ENCODE measurements at regions not wholly inside any gene's neighbourhood (a gene's known extent, or its start where the extent isn't known, plus 50 kb on each side); places are given as distances from the start of the nearest gene placed in this dataset.

DNA sequence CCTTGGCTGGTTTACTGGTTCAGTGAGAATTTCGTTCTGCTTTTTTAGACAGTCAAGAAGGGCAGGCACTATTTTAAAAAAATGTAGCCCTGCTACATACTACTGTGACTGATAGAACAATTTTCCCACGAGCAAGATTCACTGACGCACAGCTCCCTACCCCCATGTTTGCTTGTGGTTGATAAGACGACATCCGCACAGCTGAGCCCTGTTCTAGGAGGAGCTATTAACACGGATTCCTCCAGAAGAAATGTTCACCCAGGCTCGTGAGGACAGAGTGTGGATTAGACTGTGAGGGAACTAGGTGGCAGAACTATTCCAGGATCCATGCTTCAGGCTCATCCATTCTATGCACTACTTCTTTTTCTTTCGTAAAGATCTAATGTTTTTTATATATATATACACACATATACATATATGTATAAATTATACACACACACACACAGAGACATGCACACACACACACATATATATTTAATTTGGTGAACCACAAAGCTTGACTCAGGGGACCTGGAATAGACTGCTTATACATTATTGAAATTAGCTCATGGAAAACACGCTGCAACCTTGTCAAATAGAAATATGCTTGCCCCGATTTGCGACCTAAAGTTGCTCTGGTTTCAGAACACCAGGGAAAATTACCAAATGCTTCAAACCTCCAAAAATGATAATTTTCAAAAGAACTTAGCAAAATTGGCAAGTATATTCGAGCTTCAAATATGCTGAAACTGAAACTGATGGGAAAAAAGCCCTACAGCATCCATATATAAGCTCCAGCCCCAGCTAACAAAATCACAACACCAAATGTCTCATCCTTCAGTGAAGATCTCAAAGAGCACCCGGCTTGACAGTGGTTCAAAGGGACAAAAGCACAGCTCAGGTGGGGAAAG lies 370.4 kb downstream of the SOCS6 start:
- DNase-seq (ENCODE audit: low spot score): no peak

DNA sequence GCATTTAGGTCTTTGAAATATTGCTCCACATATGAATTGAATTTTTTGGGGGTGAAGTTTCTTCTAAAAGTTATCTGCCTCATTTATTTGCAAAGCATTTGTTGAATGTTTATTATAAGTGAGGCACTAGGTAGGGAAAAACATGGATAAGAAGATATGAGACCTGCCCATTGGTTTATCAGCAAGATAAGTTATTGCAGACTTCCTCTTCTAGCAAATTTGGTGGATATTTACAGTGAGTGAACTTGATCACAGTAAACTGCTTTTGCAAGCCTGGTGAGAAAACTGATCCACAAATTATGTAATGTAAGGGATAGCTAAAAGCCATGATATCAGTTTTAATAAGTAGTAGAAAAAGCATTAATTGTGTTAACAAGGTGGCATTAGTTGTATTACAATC lies 364.8 kb downstream of the SOCS6 start:
- DNase-seq (ENCODE audit: low spot score): no peak

DNA sequence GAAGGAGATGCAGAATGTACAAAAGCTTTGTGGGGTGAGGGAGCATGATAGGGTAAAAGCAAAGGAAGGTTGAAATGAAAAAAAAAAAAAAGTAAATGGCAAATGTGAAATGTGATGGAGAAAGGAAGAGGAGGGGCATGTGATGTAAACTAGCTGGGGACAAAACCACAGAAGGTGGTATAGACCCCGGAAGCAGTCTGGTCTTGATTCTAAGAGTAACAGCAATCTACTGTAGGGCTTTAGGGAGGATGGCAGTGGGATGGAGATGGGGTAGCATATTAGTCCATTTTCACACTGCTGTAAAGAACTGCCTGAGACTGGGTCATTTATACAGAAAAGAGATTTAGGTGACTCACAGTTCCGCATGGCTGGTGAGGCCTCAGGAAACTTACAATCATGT lies 362.0 kb downstream of the SOCS6 start:
- DNase-seq (ENCODE audit: low spot score): no peak

DNA sequence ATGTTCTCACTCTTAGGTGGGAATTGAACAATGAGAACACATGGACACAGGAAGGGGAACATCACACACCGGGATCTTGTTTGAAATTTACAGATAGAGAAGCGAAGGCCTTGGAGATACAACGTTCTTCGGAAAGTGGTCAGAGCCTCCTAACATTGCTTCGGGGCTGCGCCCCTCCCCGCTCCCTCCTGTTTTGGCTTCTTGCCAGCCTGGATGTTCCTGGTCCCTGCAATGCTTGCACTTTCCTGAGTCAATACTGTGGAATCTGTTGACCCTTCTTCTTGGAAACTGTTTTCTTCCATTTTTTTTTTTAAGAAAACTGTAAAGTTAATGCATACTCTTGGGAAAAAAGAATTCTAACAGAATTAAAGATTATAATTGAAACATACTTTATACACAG lies 360.8 kb downstream of the SOCS6 start:
- DNase-seq (ENCODE audit: low spot score): no peak

DNA sequence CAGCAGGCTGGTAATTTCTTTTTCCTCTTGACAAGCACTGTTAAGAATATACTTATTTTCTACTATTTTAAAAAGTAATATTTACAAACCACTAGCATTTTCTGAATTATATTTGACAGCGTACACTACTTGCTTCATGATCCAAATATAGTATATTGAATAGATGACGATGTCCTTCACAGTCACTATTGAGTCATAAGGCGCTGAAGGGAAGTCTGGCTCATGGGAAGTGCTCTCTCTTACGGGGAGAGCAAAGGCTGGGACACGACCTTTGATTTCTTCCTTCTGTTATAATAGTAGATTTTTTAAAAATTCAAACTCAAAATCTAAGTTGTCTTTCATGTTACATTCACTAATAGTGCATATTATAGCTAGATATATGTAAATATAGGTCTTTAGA lies 357.1 kb downstream of the SOCS6 start:
- no peak for DNase-seq (ENCODE audit: low spot score)

DNA sequence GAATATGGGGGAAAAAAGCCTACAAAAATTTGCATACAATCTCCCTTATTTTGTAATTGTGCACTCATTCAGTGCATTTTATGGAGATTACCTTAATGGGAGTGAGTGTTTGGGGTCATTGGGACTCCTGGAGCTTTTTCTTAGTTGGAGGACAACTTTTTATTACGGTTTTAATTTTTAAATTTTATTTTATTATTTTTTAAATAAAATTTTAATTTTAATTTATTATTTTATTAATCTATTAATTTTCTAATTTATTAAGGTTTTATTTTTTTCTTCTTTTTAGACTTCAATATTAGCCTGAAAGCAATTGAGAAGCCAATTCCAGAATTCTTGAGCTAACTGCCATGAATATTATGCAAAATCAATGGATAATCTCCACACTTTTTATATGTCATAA lies 355.0 kb downstream of the SOCS6 start:
- no peak for DNase-seq (ENCODE audit: low spot score)

DNA sequence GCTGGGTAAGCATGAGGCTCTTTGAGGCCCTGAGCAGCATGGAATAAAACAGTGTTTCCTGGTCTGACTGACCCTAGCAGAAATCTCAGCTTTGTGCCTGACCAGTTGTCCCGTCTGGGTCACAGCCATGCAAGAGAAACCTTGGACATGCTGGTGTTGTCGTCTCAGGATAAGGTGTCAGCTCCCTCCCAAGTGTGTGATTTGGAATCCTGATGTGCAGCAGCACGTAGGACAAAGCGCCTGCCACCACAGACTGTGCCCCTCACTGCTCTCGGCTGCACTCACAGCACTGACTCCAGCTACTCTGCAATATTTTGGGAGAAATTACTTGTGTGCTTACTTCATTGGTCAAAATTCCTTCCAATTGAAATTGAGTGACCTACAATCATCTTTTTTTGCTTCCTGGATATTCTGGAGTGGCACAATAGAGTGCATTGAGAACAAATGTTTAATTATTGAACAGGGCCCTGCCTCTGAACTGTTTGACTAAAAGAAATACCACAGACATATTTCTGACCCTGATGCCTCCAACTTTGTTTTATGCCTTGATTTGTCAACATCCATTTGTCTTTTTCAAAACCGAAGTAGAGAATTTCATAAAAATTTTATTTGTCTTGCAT lies 352.4 kb downstream of the SOCS6 start:
- DNase-seq (ENCODE audit: low spot score): no peak

DNA sequence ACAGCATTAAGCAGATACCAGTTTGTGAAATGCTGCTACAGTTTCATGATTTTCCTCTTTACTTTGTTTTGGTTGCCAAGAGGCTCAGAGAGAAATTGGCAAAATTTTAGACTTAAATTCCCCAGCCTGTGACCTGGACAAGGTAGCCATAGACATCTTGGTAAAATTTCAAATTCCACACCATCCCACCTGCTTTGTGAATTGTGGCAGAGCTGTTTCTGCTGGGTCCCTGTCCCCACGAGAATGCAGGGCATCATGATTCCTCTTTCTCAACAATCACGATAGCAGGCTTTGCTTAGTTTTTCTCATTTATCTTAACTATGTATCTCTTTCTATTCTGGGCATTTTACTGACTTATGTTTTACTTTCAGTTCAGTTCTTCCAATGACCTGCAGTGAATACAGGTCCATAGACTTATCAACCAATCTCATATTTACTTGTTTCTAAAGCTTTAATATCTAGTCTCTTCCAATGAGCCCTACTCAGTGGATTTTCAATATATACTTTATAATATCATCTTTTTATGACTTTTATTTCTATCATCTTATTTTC lies 351.6 kb downstream of the SOCS6 start:
- no peak for DNase-seq (ENCODE audit: low spot score)

DNA sequence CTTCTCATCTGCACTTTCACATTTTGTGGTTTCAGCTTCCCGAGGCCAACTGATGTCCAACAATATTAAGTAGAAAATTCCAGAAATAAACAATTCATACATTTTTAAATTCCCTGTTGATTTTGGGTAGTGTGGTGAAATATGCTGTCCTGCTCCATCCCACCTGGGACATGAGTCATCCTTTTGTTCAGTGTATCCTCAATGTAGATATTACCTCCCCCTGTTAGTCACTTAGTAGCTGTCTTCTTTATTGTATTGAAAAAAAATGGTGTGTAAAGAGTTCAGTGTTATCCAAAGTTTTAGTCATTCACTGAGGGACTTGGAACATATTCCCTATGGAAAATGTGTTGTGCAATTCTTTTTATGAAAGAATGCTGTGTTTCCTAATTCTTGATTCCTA lies 348.1 kb downstream of the SOCS6 start:
- no peak for DNase-seq (ENCODE audit: low spot score)

DNA sequence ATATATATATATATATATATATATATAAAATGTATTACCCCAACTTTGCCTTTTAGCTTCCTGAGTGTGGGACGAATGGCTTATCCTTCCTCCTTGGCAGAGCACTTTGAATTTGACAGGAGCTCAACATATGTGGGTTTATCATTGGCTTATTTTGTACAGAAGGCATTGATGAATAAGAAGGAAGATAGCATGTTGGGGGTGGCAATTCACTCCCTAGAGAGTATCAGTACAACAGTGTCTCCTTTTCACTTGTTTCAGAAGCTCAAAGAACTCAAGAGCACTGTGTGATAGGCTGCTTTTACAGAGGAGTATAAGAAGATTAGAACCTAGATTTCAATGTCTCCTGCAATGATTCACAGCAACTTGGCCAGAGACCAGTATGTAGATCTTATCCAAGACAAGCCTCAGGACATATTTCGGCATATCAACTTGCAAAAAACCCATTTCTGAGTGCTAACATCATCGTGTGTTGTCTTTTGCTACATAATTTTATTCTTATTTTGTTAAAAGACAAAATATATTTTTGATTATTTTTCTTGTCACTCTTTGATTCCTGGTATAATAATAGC lies 345.8 kb downstream of the SOCS6 start:
- no peak for DNase-seq (ENCODE audit: low spot score)

DNA sequence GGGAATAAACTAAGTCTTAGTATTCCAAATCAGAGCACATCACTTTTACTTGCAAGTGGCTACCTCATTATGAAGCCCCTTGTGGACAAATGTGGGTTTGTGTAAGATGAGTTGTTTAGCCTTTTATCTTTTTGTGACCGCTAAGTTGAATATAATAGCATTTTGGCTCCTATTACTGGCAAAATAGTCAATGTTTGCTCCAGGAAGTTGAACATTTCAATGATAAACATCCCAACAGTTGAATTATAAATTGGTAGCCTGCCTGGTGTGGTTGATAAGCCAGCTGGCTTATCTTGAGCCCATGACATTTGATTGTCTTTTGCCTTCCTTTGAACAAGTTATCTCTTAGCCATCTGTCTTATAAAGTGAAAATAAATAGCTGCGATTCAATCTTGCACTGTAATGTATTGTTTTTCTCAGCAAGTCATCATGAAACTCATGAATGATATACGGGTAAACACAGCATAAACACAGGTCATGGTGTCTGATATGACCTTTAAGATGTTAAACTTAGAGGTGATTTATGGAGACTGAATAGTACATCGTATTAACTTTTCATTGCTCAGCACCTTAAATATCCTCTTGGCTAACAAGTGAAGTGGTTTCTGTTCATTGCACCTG lies 338.4 kb downstream of the SOCS6 start:
- DNase-seq (ENCODE audit: low spot score): no peak

DNA sequence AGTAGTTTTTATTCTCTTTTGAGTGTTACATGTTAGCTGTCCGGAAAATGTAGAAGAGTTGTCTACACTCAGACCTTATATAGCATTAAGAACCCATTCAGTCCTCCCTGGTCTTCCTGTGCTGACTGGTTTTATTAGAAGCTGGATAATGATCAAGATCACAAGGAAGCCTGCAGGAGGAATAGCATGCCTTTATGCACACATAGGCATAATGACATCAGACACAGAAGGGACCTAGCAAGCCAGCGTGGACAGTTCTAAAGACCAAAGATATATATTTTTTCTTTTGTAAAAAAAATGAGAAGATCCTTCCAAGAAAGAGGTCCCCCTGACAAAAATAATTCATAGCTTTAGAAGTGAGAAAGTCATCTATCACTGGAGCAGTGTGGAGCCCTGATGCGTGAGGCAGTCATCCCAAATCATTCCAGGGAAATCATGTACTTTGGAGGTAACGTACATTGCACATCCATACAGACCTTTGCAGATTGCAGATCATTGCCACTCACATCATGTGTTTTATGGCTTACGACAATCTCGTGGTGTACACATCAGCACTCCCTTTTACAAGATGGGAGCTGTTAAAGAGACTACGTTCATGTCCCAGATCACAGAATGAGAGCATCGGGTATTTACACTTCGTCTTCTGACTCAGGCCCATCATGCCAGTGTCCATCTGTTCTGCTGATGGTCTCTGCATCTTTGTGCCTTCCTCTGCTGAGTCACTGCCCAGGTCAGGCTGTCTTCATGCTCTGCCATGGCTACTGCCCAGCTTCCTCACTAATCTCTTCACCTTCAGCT lies 334.0 kb downstream of the SOCS6 start:
- DNase-seq (ENCODE audit: low spot score): no peak

DNA sequence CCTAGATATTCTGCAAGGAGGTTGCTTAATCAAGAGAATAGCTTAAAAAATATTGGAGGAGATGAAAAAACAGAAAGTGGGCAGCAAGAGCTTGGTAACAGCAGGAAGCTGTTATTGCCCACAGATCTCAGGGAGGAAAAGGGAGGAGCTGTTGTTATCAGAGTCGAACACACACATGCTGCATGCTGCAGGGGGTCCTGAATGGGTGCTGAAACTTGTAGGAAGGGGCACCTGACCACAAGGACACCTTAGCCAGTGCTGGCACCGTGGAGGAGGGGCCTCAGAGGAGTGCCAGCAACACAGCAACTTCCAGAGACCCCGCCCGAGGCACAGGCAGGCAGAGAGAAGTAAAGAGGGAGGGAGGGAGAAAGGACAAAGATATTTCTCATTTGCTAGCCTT lies 332.9 kb downstream of the SOCS6 start:
- DNase-seq (ENCODE audit: low spot score): no peak

DNA sequence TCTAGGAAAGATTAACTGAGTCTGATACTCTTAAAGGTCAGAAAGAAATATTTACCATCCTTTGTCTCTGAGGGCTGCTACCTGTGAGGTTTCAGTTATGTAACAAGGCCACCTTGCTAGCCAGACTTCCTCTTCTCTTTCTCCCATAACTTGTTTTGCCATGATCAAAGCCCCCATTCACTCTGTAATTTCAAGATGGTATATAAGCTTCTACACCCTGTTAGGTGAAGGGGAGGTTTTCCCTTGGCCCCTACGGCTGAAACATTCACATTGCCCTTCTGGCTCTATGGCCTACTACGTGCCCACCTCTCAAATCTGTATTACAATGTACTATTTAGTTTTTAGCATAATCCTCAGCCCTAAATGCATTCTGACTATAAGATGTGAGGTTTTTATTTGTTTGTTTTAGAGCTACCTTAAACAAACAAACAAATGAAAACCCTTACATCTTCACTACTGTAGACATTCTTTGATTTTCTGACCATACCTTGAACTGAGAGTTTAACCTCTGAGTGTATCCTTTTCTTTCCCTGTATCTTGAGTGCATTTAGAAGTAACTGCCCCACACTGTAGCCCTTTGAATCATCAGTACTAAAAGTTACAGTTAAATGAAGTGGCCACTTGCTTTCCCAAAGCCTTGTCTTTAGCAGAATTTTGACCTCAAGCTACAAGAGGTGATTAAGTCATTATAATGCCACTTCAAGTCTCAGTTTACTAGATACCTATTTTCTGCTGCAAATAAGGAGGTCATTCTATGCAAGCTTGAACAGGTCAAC lies 332.2 kb downstream of the SOCS6 start:
- DNase-seq (ENCODE audit: low spot score): no peak

DNA sequence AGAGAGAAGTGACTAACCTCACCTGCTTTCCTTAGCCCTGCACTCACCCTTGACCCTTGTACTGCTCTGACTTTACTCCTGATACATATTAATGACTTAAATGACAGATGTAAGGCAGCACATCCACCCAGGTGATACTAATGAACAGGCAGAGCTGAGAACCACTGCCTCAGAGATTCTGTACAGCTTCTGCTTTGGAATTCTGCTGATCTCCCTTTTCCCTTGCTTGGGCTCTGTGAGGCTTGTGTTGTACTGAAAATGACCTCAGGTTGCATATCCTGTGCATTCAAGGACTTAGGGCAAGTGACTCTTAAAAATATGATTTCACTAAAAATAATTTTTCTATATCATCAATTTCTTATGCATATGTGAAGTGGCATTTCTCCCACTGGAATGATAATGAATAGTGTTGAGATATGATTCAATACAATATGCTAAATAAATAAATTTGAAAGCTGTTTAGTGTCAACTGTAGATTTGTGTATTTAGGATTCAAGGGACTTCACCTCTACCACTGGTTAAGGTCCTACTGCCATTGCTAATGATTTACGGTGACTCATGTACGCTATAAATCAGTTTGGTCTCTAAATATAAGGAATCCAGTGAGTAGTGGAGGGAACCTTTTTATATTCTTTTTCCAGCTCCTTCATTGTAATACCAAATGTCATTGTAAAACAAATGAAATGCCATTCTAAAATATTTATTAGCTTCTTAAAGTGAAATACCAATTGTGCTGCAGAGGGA lies 328.3 kb downstream of the SOCS6 start:
- DNase-seq (ENCODE audit: low spot score): no peak

DNA sequence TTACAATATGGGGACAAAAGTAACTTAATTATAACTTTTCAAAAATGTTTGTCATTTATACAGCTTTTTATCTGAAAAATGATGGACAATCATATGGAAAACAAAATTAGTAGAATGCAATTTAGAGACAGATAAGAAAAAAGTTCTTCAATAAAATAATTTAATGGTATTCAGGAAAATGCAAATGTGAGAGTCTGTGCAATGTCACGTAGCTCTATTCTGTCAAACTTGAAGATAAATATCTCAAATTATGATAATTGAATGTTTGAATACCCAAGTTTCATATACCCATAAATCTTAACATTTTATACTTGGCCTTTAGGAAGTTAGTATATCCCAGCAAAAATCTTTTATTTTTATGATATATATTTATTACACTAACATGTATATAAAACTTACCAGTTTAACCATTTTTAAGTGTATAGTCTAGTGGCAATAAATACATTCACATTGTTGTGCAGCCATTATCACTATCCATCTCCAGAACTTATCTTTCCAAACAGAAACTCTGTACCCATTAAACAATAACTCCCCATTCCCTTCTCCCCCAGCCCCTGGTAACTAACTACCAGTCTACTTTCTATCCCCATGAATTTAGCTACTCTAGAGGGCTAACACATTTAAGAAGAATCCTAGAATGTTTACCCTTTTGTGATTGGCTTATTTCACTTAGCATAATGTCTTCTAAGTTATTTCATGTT lies 311.5 kb downstream of the SOCS6 start:
- DNase-seq (ENCODE audit: low spot score): no peak

DNA sequence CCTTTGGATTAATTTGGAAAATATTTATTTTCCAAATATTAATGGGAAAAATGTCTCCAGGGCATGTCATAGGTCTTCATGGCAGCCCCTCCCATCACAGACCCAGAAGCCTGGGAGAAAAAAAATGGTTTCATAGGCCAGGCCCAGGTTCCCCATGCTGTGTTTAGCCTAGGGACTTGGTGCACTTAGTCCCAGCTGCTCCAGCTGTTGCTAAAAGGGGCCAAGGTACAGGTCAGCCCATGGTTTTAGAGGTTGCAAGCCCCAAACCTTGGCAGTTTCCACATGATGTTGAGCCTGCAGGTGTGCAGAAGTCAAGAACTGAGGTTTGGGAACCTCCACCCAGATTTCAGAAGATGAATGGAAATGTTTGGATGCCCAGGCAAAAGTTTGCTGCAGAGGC lies 309.6 kb downstream of the SOCS6 start:
- DNase-seq (ENCODE audit: low spot score): no peak

DNA sequence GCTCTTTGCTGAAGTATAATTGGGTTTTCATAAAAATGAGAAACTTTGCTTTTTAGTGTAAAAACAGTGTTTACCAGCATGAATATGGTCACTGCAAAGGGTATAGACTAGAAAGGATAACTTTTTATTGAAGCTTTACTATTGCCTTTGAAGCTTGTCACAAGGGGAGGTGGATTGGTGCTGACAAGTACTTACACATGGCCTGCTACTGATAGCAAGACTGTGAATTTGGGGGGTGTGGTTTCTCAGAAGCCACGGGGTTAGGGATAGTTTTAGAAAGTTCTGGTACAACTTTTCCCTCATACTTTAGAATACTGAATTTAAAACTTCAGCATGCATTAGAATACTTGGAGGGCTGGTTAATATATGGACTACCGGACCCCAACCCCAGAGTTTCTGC lies 294.1 kb downstream of the SOCS6 start:
- DNase-seq (ENCODE audit: low spot score): no peak

DNA sequence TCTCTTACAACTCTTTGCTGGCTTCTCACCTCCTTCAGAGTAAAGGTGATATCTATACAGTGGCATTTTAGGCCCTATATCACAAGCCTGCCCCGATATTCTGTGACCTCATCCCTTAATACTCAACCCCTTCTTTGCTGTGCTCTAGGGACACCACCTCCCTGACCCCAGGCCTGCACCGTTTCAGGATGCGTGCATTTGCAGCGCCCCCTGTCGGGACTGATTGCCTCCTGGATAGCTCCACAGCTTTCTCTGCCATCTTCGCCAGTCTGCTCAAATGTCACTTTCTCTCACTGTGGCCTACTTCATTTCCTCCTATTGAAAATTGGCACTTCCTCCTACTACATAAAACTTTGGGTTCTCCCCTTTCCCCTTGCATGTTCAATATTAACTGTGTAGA lies 289.6 kb downstream of the SOCS6 start:
- DNase-seq (ENCODE audit: low spot score): no peak

DNA sequence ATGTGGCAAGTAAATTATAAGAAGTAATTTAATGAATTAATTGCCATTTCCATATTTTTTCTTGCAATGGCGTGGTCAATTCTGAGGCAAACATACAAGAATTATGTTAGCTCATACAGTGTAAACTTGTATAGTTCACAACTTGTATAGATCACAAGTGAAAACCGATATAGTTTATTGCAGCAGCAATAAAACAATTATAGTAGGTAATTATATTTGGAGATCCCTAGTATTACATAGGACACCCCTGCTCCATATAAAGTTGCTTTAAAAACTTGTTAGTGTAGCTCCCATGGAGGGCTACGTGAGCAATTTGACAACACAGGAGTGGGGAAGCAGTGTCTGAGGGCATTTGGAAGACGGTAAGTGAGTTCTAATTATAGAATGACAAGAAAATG lies 288.2 kb downstream of the SOCS6 start:
- no peak for DNase-seq (ENCODE audit: low spot score)

Data from kidney tubule cell (primary cell).